ENCODE measurements at regions not wholly inside any gene's neighbourhood (a gene's known extent, or its start where the extent isn't known, plus 50 kb on each side); places are given as distances from the start of the nearest gene placed in this dataset.
"Not testable (repeated sequence)": the region's sequence is repeated elsewhere in the genome, so short reads cannot be mapped to it uniquely, and the experiment has no call there.

DNA sequence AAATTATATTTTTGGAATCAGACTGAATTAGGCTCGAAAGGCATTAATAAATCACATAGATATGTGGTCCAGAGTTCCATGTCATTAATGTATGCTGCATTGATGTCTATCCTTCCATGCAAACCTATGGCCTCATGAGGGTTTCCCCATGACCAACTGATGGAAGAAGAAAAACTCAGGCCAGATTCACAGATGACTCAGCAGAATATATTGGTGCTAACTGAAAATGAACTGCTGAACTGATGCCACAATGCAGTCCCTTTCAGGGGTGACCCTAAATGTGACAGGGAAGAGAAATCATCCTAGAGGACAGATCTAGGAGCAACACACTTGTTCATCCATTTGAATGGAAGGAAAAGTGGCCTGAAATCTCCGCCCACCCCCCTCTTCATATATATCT is 110.5 kb upstream of the KCND3 start:
- no peak for DNase-seq (ENCODE audit: low read depth in 3 of 3)

DNA sequence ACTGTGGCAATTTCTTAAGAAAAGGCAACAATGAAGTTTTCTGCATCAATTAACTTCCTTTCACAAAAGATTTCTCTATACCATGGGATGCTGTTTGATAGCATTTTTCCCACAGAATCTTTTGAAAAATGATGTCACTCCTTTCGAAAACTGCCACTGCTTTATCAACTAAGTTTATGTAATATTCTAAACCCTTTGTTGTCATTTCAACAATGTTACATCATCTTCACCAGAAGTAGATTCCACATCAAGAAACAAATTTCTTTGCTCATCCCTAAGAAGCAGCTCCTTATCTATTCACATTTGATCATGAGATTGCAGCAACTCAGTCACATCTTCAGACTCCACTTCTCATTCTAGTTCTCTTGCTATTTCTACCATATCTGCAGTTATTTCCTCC is 116.1 kb upstream of the KCND3 start:
- no peak for DNase-seq (ENCODE audit: low read depth in 3 of 3)

DNA sequence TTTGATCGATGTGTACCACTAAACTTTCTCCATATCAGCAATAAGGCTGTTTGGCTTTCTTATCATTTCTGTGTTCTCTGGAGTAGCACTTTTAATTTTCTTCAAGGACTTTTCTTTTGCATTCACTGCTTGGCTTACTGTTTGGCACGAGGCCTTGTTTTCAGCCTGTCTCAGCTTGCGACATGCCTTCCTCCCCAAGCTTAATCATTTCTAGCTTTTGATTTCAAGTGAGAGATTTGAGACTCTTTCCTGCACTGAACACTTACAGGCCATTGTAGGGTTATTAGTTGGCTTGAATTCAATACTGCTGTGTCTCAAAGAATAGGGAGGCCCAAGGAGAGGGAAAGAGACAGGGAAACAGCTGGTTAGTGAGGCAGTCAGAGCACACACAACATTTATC is 120.6 kb upstream of the KCND3 start:
- no peak for DNase-seq (ENCODE audit: low read depth in 3 of 3)

- no peak for DNase-seq (ENCODE audit: low read depth in 3 of 3)
Observed at GRCh38 chr1:112111734-112112133, 122.3 kb upstream of the KCND3 start.

DNA sequence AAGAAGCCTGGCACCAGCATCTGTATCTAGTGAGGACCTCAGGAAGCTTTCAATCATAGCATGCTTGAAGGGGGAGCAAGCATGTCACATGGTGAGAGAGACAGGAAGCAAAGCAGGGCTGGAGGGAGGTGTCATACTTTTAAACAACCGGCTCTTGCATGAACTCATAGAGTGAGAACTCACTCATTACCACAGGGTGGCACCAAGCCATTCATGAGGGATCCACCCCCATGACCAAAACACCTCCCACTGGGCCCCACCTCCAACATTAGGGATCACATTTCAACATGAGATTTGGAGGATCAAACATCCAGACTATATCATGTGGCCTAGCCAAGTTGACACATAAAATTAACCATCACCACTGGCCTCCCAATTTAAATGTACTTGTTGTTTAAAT is 125.1 kb upstream of the KCND3 start:
- no peak for DNase-seq (ENCODE audit: low read depth in 3 of 3)

GRCh38 chr1:112126598-112126997 is 137.1 kb upstream of the KCND3 start:
- DNase-seq (ENCODE audit: low read depth in 3 of 3), result no peak

DNA sequence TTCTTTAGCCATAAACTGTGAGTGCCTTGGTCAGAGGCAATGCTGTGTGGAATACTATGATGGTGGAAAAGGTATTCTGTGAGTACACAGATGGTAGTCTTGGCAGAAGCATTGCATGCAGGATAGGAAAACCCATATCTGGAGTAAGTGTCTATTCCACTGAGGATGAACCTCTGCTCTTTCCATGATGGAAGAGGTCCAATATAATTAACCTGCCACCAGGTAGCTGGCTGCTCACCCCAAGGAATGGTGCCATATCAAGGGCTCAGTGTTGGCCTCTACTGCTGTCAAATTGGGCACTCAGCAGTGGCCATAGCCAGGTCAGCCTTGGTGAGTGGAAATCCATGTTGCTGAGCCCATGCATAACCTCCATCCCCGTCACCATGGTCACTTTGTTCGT is 138.1 kb upstream of the KCND3 start:
- DNase-seq (ENCODE audit: low read depth in 3 of 3), result not testable (repeated sequence)

DNA sequence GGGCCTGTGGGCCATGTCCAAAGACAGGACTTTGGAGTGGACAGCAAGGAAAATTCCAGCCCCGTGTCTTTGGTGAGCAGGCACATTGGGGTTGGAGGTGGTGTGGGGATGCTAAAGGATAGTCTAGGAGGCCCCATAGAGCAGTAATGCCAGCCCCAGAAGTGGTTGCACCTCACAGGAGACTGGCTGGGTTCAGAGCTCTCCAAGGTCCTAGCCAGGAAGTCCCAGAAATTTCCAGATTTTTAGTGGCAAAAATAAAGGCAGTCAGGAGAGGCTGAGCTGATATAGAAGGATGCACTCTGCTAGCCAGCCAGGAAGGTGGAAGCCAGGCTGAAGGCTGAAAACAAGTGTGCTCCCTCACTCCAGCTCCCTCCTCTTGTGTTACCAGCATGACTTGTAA is 144.0 kb upstream of the KCND3 start:
- no peak for DNase-seq (ENCODE audit: low read depth in 3 of 3)

- no peak for DNase-seq (ENCODE audit: low read depth in 3 of 3)
Observed at GRCh38 chr1:112140743-112141142, 151.3 kb upstream of the KCND3 start.

- DNase-seq (ENCODE audit: low read depth in 3 of 3), result no peak
Observed at GRCh38 chr1:112141301-112141700, 151.8 kb upstream of the KCND3 start.

- DNase-seq (ENCODE audit: low read depth in 3 of 3), result no peak
Observed at GRCh38 chr1:112141923-112142322, 152.5 kb upstream of the KCND3 start.

- DNase-seq (ENCODE audit: low read depth in 3 of 3), result no peak
Observed at GRCh38 chr1:112143871-112144441, 154.5 kb upstream of the KCND3 start.

DNA sequence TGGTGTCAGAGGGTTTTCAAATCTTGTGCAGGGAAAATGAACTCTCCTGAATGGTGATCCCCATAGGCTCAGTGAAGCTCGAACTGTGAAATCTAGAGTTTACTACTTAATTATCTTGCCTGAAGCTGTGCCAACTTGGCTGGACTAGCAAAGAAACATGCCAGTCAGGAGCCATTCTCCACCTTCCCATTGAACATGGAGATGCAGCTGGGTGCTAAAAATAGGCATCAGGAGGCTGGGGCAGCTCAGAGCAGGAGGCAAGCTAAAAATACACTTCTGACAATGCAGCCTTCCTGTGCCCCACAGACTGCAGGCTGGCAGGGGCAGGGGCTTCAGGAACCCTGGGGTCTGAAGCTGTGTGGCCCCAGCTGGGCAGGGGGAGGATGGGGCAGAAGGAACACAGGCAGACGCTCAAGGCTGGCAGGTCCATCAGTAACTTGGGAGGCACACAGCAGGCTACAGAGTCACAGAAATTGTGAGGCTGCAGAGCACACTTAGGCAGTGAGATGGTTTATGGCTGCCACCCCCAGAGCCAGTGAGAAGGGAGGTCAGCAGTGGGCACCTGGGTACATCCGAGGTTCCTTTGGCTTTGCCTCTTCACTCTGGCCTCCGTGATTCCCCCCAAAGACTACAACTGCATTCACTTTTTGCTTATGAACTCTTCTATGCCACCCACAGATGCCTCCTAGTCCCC is 155.4 kb upstream of the KCND3 start:
- DNase-seq (ENCODE audit: low read depth in 3 of 3), result no peak

GRCh38 chr1:112146201-112146715 is 156.8 kb upstream of the KCND3 start:
- DNase-seq (ENCODE audit: low read depth in 3 of 3), result no peak

- not testable (repeated sequence) for DNase-seq (ENCODE audit: low read depth in 3 of 3)
Observed at GRCh38 chr1:112160214-112160613, 170.7 kb upstream of the KCND3 start.

- no peak for DNase-seq (ENCODE audit: low read depth in 3 of 3)
Observed at GRCh38 chr1:112165375-112165774, 175.9 kb upstream of the KCND3 start.

DNA sequence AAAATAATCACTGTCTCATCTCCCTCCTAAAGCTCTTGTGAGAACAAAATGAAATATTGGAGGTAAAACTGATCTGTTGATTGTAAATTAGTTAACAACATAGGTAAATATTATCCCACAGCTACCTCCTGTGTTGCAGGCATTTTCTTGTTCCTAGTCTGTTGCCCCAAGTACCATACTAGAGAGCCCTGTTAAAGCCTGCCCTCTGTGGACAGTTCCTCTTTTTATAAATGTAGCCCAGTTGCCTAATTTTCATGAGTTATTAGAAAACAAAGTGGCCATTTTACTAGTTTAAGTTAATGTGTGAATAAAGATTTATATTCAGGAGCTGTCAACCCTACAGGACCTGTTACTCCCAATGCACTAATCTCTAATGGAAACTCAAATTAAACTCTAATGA is 180.0 kb upstream of the KCND3 start:
- DNase-seq (ENCODE audit: low read depth in 3 of 3), result no peak

GRCh38 chr1:112172294-112172882 is 182.9 kb upstream of the KCND3 start:
- no peak for DNase-seq (ENCODE audit: low read depth in 3 of 3)

- DNase-seq (ENCODE audit: low read depth in 3 of 3), result no peak
Observed at GRCh38 chr1:112177314-112177713, 187.8 kb upstream of the KCND3 start.

GRCh38 chr1:112188611-112189010 is 199.1 kb upstream of the KCND3 start:
- no peak for DNase-seq (ENCODE audit: low read depth in 3 of 3)

- no peak for DNase-seq (ENCODE audit: low read depth in 3 of 3)
Observed at GRCh38 chr1:112196008-112196588, 199.9 kb upstream of the CTTNBP2NL start.

- no peak for DNase-seq (ENCODE audit: low read depth in 3 of 3)
Observed at GRCh38 chr1:112196731-112197130, 199.3 kb upstream of the CTTNBP2NL start.

DNA sequence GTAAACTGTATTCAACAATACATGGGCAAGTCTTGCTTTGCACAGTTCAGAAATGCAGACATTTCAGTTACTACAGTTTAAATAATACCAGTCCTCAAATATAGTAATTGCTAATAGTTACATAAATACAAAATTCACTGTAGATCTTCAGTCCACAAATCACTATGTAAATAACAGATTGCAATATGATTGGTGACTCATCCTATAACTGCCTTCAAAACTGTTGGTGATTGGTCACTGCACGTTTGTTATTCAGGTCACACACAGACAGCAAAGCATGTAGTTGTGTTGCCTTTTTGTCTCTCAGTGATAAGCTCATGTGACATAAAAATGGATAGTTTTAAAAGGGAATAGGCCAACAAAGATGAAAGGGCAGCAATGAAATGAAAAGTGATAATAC is 186.5 kb upstream of the CTTNBP2NL start:
- DNase-seq (ENCODE audit: low read depth in 3 of 3), result no peak
